PC-3 (cell line): ENCODE measurements at regions not wholly inside any gene's neighbourhood (a gene's known extent, or its start where the extent isn't known, plus 50 kb on each side); places are given as distances from the start of the nearest gene placed in this dataset.

Experiments used
- EZH2 ChIP-seq: fragments of 300-600 bp; sonication (generic); IDR thresholded peaks from one replicate; pipeline ENCODE4 v1.6.1; 2017; ENCODE audit warnings: antibody characterized with exemption, mild to moderate bottlenecking, low read length; ENCODE audit not compliant: unreplicated experiment
- EZH2phosphoT487 ChIP-seq: fragments of 300-600 bp; sonication (generic); IDR thresholded peaks from 2 replicates; pipeline ENCODE4 v1.6.1; 2018; ENCODE audit warnings: mild to moderate bottlenecking, antibody characterized with exemption, low read length, borderline replicate concordance
- TF ChIP-seq, protein P1 (sequence below): fragments of 300-600 bp; sonication (generic); conservative IDR thresholded peaks from 2 replicates; pipeline ENCODE4 v1.5.1; 2017; ENCODE audit warnings: antibody characterized with exemption, low read depth, mild to moderate bottlenecking, low read length

- TF ChIP-seq, protein P1, sequence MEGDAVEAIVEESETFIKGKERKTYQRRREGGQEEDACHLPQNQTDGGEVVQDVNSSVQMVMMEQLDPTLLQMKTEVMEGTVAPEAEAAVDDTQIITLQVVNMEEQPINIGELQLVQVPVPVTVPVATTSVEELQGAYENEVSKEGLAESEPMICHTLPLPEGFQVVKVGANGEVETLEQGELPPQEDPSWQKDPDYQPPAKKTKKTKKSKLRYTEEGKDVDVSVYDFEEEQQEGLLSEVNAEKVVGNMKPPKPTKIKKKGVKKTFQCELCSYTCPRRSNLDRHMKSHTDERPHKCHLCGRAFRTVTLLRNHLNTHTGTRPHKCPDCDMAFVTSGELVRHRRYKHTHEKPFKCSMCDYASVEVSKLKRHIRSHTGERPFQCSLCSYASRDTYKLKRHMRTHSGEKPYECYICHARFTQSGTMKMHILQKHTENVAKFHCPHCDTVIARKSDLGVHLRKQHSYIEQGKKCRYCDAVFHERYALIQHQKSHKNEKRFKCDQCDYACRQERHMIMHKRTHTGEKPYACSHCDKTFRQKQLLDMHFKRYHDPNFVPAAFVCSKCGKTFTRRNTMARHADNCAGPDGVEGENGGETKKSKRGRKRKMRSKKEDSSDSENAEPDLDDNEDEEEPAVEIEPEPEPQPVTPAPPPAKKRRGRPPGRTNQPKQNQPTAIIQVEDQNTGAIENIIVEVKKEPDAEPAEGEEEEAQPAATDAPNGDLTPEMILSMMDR, result no peak
- no peak for TF ChIP-seq EZH2
- no peak for TF ChIP-seq EZH2phosphoT487
Observed at GRCh38 chr6:17032988-17033634, 68.7 kb upstream of the STMND1 start.
